ENCODE measurements at regions not wholly inside any gene's neighbourhood (a gene's known extent, or its start where the extent isn't known, plus 50 kb on each side); places are given as distances from the start of the nearest gene placed in this dataset.
"Not testable (repeated sequence)": the region's sequence is repeated elsewhere in the genome, so short reads cannot be mapped to it uniquely, and the experiment has no call there.

DNA sequence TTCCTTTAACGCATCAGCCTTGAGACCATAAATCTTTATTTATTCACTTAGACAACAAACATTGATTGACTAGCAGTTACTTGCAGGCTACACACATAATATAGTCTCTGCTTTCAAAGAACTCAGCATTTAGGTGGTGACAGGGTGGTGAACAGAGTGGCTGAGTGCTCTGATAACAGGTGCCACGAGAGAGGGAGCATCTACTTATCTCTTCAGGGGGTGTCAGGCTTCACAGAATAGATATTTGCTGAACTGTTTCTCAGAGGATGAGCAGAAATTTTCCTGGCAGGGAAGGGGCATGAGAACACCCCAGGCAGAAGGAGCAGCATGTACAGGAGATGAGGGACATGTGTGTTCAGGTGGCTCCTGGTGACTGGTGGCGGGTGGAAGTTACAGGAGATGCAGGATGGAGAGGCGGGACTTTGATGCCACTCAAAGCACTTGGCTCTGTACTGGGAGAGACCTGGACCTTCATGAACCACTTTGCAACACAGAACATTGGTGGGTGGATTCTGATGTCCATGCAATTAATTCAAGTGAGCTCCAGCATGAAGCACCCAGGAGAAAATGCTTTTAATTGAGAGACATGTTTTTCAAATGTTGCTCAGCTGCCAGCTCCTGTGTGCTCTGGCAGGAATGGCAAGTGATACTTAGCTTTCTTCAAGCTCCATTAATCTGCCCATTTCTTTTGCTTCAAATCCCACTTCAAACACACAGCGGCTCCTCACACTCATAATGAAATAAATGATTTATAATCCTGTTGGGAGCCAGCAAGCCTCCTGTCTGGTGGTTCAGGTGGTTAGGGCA lies 248.9 kb downstream of the MYCN start:
- DNase-seq (ENCODE audit: low read depth), result no peak

DNA sequence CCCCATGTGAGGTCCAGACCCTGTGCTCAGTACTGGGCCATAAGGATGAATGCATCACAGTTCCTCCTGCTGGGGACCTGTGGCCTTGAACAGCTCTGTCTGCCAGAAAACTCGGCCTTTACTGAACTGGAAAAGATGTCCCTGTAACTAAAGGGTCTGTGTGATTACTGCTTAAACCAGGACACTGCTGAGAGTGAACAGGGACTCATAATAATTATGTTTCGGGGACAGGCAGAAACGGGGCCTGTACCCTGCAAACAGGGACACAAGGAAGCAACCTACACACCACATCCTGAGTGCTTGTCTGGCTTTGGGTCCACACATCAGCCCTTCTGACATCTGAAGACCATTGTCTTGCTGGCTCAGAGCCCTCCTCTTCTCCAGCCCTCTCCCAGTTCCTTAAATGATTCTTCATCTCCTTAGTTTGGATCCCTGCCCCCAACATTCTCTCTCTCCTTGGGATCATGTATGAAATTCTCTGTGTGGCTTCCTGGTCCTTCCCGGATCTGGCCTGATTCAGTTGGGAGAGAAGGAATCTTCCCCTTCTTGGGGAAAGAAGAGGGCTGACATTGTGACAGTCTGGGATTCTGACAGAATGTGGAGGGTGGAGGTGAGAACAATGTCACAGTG lies 248.0 kb downstream of the MYCN start:
- DNase-seq (ENCODE audit: low read depth), result no peak

DNA sequence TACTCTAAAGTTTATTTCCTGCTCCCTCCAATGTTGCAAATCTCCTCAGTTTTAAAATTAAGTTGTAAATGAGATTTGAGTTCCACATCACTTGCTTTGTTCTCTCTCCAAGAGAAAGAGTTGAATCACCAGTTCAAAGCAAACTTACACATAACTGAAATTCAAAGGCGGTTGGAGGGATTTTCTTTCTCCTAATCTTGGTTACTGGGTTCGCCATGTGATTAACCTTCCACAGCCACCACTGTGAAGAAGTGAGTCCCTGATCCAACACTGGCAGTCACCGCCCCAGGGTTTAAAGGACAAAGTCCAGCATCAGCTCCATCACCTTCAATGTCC lies 247.1 kb downstream of the MYCN start:
- DNase-seq (ENCODE audit: low read depth), result no peak

DNA sequence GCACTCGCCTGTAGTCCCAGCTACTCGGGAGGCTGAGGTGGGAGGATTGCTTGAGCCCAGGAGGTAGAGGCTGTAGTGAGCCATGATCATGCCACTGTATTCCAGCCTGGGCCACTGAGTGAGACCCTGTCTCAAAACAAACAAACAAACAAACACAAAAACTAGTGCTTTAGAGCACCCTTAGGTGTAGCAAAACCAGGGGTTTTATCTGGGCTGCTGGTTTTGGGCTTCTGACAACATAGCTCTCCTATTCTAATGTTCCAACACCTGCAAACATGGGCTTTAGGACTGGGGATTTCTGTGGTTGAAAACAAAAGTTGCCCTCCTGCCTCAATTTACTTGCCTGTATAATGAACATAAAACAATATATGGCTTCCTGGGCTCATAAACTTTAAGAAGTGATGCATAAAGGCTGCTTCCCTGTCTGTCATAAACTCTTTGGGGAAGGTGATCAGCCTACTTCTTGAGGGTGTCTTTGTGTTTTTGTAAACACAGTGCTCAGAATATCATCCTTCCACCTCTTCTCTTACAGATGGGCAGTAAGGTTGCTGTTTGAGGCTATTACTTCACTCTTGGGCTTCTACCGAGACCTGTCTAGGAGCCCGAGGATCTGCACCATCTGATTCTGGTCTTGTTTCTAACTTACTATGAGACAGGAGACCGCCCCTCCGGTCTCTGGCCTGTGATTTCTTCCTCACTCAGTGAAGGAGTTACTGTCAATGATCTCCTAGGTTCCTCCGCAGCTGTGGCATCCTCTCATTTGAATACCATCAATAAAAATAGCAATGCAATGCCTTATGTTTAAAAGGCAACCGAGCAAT lies 246.5 kb downstream of the MYCN start:
- DNase-seq (ENCODE audit: low read depth), result no peak

DNA sequence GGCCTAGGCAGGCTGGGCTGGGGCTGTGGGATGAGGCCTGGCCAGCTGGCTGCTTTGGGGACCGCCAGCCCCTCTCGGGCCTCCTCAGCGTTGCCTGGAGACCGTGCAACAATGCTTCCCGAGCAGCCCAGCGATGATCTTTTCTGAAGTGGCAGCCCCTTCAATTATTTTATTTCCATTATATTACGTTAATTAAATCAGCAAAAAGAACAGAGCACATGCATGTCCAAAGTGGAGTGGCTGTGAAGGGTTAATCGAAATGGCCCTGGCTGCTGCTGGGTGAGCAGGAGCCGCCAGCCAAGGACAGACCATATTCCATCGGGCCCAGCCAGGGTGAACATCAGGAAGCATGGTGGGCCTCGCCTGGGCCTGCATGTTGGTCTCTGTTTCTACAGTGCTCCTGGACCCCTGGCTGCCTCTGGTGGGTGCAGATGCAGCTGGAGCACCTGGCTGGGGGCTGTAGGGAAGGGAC lies 245.5 kb downstream of the MYCN start:
- no peak for DNase-seq (ENCODE audit: low read depth)

DNA sequence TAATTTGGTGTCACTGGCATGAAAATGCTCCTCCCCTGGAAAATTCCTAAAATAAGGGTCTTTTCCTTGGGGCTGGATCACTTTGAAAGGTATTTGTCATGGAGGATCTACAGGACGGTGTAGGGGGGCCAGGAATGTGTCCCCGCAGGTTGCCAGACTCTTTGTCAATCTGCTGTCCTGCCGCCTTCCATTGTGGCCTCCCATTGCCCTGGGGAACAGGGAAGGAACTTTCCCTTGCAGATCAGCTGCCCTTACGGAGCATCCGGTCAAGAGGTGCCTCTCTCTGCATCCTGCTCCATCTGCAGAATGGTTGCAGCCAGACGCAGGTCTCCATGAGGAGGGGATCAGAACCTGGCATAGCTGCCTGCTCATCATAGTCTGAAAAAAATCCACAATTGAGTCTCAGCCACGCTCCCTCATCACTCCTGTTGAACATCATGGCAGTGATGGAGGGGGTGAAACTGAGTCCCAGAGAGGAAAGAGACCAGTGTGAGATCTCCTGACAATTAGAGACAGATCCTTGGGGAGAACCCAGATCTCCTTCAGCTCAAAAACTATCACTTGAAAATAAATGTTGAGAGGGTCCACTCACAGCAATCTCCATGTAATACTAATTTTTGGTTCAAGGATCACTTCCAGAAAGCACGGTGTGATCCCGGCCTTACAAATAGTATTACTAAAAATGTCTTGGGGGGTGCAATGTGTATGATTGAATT lies 244.8 kb downstream of the MYCN start:
- DNase-seq (ENCODE audit: low read depth), result no peak

DNA sequence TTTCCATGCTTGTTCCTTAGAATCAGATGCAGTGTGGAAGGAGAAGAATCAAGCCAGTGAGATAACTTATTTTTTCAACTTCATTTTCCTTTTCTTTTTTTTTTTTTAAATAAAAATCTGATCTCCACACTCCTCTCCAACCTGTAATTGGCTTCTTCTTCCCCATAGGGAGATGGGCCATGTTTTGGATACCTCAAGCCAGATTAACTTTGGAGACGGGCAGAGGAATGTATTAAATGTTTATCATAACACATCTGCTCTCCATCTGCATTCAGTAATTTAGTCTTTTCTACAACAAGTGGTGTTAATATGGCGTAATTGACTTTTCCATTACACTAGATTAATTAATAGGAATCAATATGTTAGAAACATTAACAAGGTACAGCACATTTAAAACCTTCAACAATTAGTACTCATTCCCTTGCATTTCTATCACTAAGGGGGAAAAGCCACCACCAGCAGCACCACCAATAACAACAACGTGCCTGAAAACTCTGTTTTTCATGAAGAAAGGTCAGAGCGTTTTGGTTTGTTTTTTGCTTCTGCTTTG lies 244.1 kb downstream of the MYCN start:
- DNase-seq (ENCODE audit: low read depth), result no peak

DNA sequence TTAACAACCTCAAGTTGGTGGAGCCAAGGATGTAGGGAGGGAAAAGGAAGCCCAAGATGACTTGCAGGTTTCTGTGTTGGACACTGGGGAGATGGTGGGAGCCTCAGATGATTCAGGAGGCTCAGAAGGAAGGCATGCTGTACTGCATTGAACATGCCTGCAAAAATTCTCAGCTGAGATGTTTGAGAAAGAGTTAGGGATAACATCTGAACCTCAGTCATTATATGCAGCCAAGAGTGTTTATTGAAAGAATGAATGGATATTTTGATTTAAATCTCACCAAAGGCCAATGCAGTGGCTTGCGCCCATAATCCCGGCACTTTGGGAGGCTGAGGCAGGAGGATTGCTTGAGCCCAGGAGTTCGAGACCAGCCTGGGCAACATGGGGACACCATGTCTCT lies 243.0 kb downstream of the MYCN start:
- DNase-seq (ENCODE audit: low read depth), result no peak

DNA sequence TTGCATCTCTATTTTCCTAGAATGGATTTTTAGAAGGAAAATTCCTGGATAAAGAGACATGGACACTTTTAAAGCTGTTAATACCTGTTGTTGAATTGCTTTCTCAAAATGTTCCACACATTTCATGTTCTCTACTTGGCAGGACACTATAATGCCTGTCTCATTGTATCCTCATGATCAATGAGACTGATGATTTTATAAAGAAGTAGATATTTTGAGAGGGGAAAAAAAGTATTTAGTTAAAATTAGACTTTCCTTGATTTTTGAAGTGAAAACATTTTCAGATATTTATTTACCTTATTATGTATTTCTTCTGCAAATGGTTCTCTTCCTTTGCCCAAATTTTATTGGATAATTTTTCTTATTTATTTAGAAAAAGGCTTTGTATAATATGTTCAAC lies 242.5 kb downstream of the MYCN start:
- no peak for DNase-seq (ENCODE audit: low read depth)

DNA sequence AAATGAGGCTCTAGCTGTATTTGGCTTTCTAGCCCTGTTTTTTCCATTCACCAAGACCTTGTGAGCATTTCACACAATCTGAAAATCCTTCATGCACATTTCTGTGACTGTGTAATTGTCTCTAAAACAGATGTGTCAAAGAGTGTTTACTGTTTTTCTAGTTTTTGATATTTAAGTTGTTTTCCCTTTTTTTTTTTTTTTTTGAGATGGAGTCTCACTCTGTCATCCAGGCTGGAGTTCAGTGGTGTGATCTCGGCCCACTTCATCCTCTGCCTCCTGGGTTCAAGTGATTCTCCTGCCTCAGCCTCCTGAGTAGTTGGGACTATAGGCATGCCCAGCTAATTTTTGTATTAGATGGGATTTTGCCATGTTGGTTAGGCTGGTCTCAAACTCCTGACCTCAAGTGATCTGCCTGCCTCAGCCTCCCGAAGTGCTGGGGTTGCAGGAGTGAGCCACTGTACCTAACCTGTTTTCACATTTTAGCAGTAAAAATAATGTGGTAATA lies 242.0 kb downstream of the MYCN start:
- DNase-seq (ENCODE audit: low read depth), result not testable (repeated sequence)

DNA sequence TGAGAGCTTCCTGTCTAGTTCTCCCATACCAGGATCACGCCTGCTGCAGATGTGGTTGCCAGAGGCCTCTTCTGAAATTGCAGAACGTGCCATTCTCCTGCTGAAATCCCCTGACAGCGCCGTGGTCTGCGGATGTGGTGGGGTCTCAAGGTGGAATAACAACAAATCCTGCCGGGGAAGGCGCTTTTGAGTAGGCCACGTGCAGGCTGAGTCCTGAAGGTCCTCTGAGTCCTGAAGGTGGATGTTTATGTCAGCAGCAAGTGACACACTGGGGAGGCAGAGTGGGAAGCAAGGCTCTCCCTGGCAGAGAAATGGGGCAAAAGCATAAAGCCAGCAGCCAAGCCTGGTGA lies 241.4 kb downstream of the MYCN start:
- no peak for DNase-seq (ENCODE audit: low read depth)

DNA sequence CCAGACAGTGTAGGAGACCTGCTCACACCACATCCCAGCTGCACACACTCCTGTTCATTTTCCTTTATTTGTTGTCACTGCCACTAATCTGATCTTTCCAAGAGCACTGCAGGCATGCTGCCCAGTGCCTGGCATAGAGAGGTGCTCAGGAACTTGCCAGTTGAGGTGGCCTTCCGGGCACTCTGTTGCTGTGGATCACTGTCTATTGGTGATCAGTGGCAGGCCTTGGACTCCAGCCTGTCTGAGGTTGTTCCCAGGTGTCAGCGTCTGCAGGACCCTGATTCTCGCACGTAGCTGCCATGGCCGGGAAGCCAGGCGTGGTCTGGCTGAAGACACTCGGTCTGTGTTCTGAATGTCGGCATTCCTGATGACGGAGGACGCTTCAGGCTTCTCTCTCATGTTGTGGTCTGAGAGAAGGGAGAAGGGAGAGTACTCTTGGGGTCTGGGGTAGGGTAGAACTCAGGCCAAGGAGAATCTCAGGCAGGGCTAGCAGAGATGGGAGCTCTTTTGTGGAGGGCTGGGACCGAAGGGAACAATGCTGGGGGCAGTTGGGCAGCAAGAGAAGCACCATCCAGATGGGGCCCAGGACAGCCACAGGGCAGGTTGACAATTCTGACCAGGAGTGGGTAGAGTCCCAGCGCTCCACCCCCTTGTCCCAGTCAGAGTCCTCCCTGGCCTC lies 240.9 kb downstream of the MYCN start:
- no peak for DNase-seq (ENCODE audit: low read depth)

DNA sequence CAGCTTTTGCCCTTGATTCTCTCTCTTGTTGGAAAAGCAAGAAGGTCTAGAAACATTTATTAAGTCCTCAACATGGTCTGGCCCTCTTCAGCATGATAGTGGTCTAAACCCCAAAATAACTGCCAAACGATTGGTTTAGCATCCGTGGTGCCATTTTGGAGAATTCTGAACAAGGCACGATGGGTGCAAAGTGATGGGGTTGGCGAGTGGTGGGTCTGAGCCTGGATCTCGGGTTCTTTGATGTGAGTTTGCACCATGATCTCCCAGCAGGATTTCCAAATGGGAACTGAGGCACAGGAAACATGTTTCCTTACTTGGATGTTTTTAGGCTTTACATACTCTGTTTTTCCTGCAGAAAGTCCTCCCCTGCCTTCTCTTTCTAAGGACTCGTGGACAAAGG lies 240.3 kb downstream of the MYCN start:
- no peak for DNase-seq (ENCODE audit: low read depth)

DNA sequence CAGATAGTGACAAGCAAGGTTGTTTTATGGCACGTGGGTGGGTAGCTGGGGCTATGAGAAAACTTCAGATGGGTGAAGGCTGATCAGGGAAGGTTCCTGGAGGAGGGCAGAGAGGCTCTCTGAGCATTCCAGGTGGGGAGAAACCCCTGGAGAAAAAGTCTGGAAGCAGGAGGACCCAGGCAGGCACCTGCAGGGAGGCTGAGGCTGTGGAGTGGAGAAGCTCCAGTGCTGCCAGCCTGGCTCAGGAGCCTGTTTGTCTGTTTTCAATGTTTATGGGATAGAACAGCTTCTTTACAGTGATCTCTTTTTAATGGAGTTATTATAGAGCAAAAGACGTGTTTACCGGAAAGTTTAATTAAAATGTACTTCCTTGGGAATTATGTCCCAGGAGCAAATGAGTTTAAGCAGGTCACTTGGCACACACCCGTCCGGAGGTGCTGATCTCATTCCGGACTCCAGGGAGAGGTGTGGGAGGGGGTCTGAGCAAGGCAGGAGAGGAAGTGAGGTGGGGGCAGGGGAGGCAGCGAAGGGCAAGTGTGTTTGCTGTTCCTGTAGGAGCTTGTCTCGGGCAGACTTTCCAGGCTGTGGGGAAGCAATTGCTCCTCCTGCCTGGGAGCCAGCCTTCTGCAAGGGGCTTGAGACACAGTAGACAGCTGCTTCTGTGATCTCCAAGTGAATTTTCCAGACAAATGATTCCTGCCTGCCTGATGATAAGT lies 239.5 kb downstream of the MYCN start:
- DNase-seq (ENCODE audit: low read depth), result no peak

DNA sequence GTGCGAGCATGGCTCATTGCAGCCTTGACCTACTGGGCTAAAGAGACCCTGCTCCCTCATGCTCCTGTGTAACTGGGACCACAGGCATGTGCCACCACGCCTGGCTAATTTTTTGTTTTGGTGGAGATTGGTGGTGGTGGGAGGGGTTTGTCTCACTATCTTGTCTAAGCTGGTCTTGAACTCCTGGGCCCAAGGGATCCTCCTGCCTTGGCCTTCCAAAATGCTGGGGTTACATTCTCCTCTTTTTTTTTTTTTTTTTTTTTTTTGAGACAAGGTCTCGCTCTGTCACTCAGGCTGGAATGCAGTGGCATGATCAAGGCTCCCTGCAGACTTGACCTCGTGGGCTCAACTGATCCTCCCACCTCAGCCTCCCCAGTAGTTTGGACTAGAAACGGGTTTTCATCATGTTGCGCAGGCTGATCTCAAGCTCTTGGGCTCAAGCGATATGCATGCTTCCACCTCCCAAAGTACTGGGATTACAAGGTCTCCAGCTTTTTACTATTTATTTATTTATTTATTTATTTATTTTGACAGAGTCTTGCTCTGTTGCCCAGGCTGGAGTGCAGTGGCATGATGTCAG lies 238.3 kb downstream of the MYCN start:
- no peak for DNase-seq (ENCODE audit: low read depth)

DNA sequence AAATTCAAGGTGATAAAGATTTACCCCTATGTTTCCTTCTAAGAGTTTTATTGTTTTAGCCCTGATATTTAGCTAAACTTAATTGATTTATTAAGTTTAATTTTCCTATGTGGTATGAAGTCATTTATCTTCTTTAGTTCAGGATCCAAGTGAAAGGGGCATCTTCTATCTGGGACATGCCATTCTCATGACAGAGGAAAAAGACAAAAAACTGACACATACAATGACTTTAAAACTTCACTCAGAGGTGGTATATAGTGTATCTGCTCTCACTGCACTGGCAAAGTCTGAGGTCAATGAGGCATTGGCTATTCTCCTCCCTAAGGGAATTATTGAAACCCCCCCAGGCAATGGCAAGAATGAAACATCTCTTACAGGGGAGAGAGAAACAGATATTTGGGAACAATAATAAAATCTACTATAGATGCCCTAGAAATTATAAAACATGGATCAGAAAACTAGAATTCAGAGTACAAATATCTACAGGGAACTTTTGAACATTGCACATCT lies 237.4 kb downstream of the MYCN start:
- DNase-seq (ENCODE audit: low read depth), result no peak

DNA sequence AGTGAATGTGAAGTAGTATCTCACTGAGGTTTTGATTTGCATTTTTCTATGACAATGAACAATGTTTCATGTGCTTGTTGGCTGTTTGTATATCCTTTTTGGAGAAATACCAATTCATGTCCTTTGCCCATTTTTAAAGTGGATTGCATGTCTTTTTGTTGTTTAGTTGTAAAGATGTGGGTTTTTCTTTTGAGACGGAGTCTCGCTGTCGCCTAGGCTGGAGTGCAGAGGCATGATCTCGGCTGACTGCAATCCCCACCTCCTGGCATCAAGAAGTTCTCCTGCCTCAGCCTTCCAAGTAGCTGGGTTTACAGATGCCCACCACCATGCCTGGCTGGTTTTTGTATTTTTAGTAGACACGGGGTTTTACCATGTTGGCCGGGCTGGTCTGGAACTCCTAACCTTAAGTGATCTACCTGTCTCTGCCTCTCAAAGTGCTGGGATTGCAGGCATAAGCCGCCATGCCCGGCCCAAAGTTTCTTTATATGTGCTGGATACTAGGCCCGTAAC lies 236.7 kb downstream of the MYCN start:
- DNase-seq (ENCODE audit: low read depth), result no peak

DNA sequence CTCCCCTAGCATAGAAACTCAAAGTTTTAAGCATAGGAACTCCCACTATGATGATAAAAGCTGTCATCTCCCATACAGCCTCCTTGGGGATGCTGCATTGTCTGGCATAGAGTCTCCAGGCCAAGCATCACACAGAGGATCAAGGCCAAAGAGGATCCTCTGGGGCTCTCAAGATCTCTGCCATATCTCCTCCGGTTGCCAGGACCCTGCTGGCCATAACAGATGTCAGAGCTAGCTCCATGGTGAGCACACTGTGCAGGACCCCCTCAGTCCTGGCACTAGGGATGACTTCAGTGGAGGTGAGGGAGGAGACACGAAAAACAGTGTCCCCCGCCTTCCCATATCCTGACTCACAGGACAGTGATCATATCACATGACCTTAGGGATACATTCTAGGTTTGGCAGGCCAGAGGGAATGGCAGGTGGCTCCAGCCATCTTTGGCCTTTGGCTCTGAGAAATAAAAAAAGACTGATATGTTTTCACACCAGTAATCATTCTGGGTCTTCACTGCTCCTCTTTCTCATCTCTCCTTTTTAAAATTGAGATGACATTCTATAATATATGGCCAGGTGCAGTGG lies 235.0 kb downstream of the MYCN start:
- no peak for DNase-seq (ENCODE audit: low read depth)

DNA sequence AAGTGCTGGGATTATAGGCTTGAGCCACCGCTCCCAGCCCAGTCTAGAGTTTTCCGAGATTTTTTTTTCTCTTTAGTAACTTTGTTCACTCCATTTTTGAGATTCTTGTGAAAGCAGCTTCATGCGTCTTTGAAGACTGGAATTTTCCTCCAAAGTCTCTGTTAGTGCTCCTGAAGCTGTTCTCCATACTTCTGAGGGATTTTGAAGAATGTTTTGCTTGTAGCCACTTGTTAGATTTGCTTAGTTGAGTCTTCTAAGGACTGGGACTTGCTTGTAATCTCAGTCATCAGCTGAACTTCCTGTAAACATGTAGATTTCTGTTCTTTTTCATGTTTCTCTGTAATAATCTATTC lies 234.3 kb downstream of the MYCN start:
- no peak for DNase-seq (ENCODE audit: low read depth)

Measured in Daoy (cell line).